ENCODE measurements at regions not wholly inside any gene's neighbourhood (a gene's known extent, or its start where the extent isn't known, plus 50 kb on each side); places are given as distances from the start of the nearest gene placed in this dataset.

- H3K27me3 ChIP-seq: no peaks in the 10 kb centered on the region
- no peaks in the 10 kb centered on the region for H3K9me3 ChIP-seq
- intact Hi-C loops (cut with DNase I): loop anchor here in 1 of 10 donors (10.0 kb wide), 1 partner anchor 1238 kb away; no protein-coding TSS in a partner anchor
- DNase-seq: peak in 1 of 2 donors; percentile 11
- no peak overlapping the region for H3K4me3 ChIP-seq
- no peak for TF ChIP-seq CTCF (IDR thresholded peaks at IDR 0.05)
- peak in 7 of 8 donors; percentile 35 to 78 (median 56) for ATAC-seq
- no peaks in the 10 kb centered on the region for H3K4me1 ChIP-seq
- H3K27ac ChIP-seq: no peak overlapping the region
- no peaks in the 10 kb centered on the region for H3K36me3 ChIP-seq
- WGBS, 2 donors: 57 to 60% methylated on average over 7 of the region's 7 CpGs
These were observed 676.7 kb upstream of the TENM3 start for GRCh38 chr4:181566490-181566889.

- Histone ChIP-seq H3K27ac (no peak overlapping the region), H3K4me3 (no peak overlapping the region), H3K27me3 (no peaks in the 10 kb centered on the region), H3K4me1 (no peaks in the 10 kb centered on the region), H3K9me3 (no peaks in the 10 kb centered on the region), H3K36me3 (no peaks in the 10 kb centered on the region)
- WGBS, 2 donors: 42 to 51% methylated on average over 2 of the region's 2 CpGs
- DNase-seq: no peak
- intact Hi-C loops (cut with DNase I): loop anchor here in 1 of 10 donors (10.0 kb wide), 1 partner anchor 1235 kb away; no protein-coding TSS in a partner anchor
- peak in 3 of 8 donors; percentile 21 to 72 (median 46) for ATAC-seq
- TF ChIP-seq CTCF (IDR thresholded peaks at IDR 0.05): peak; percentile 25 to 58 (median 47)
These were observed 673.6 kb upstream of the TENM3 start for GRCh38 chr4:181569553-181569952.

- intact Hi-C loops (cut with DNase I): no loop called here
These were observed 664.3 kb upstream of the TENM3 start for GRCh38 chr4:181578911-181579310.

GRCh38 chr4:181579486-181579885 lies 663.7 kb upstream of the TENM3 start:
- 89% methylated on average over 2 of the region's 2 CpGs for WGBS, 2 donors
- intact Hi-C loops (cut with DNase I): no loop called here
- no peaks in the 10 kb centered on the region for H3K27me3 ChIP-seq

More at GRCh38 chr4:181578911-181579310, 664.3 kb upstream of the TENM3 start:
- H3K9me3 ChIP-seq: no peaks in the 10 kb centered on the region
- no peaks in the 10 kb centered on the region for H3K27me3 ChIP-seq
- no peak overlapping the region for H3K4me3 ChIP-seq
- 55% methylated on average over 5 of the region's 5 CpGs for WGBS, 2 donors
- no peak for TF ChIP-seq CTCF (IDR thresholded peaks at IDR 0.05)
- no peaks in the 10 kb centered on the region for H3K36me3 ChIP-seq
- no peak for ATAC-seq
- no peaks in the 10 kb centered on the region for H3K4me1 ChIP-seq
- no peak for DNase-seq
- no peak overlapping the region for H3K27ac ChIP-seq

More at GRCh38 chr4:181579486-181579885, 663.7 kb upstream of the TENM3 start:
- Histone ChIP-seq H3K4me1 (no peaks in the 10 kb centered on the region), H3K27ac (no peak overlapping the region), H3K9me3 (no peaks in the 10 kb centered on the region), H3K36me3 (no peaks in the 10 kb centered on the region), H3K4me3 (no peak overlapping the region)
- no peak for TF ChIP-seq CTCF (IDR thresholded peaks at IDR 0.05)
- ATAC-seq (no peak), DNase-seq (no peak)
